Activated CD4-positive, alpha-beta T cell treated with anti-CD3 and anti-CD28 coated beads, Interleukin-2, amount 10 ng/mL, durations not matched to agents 24 days and 14 days (primary cell): ENCODE measurements at regions not wholly inside any gene's neighbourhood (a gene's known extent, or its start where the extent isn't known, plus 50 kb on each side); places are given as distances from the start of the nearest gene placed in this dataset.
"Not testable (repeated sequence)": the region's sequence is repeated elsewhere in the genome, so short reads cannot be mapped to it uniquely, and the experiment has no call there.

Source experiments
- DNase-seq: peaks from one replicate; pipeline ENCODE4 v3.0.0; 2022
- H3K27ac Mint-ChIP-seq: one replicate; pipeline ENCODE4 v1.8.0; 2022; ENCODE audit warnings: mild to moderate bottlenecking, mixed read lengths
- H3K27me3 Mint-ChIP-seq: one replicate; pipeline ENCODE4 v1.8.0; 2022; ENCODE audit warnings: mixed read lengths
- H3K36me3 Mint-ChIP-seq: one replicate; pipeline ENCODE4 v1.8.0; 2022; ENCODE audit warnings: low read depth, mild to moderate bottlenecking, mixed read lengths
- H3K4me1 Mint-ChIP-seq: one replicate; pipeline ENCODE4 v1.8.0; 2021; ENCODE audit warnings: mixed read lengths
- H3K4me3 Mint-ChIP-seq: one replicate; pipeline ENCODE4 v1.8.0; 2022; ENCODE audit warnings: mild to moderate bottlenecking, moderate library complexity, mixed read lengths
- H3K9me3 Mint-ChIP-seq: one replicate; pipeline ENCODE4 v1.8.0; 2021; ENCODE audit warnings: mixed read lengths
- intact Hi-C: fragments of 100-400 bp; cut with micrococcal nuclease; formaldehyde crosslinking; loops from one replicate; pipeline ENCODE4 v1.15.1; 2023

DNA sequence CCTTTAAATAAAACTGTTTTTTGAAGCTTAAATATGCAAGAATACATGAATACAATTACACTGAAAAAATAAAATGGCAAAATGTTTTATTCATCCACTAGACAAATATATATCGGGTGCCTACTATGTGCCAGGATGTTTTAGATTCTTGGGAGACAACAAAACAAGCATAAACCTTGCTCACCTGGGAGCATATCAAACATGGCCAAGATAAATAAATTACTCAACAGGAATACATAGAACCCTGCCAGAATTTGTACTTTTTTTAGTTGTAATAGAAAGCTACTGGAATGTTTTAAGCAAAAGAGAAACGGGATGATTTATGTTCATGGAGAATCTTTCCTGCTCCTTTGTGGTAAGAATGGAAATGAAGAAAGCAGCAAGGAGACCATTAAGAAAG is 2358.5 kb upstream of the PCDH20 start:
- H3K4me1 Mint-ChIP-seq, result no peaks in the 10 kb centered on the region
- intact Hi-C loops, result no loop called here
- no peak overlapping the region for H3K4me3 Mint-ChIP-seq
- H3K36me3 Mint-ChIP-seq, result no peaks in the 10 kb centered on the region
- no peak for DNase-seq
- H3K27me3 Mint-ChIP-seq, result no peaks in the 10 kb centered on the region
- peaks cover 4% of the 10 kb centered on the region for H3K9me3 Mint-ChIP-seq
- H3K27ac Mint-ChIP-seq, result no peak overlapping the region

DNA sequence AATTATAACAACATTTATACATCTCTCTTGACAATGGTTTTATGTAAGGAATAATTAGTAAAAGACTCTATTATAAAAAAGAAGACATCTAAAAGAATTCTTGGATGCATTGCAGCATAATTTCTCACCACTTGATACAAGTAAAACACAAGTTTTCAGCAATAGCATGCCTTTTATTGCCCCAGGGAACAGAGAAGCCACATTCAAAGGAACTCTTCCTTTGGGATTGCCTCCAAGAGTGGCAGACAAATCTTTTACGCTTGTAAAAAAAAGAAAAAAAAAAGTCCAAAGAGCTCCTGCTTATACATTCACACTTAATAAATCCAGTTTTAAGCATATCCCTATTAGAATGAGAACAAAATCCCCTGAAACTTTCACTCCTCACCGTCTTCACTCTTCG is 2357.8 kb upstream of the PCDH20 start:
- H3K36me3 Mint-ChIP-seq, result no peaks in the 10 kb centered on the region
- no peak for DNase-seq
- H3K27me3 Mint-ChIP-seq, result no peaks in the 10 kb centered on the region
- no peaks in the 10 kb centered on the region for H3K4me1 Mint-ChIP-seq
- H3K9me3 Mint-ChIP-seq, result peaks cover 4% of the 10 kb centered on the region
- no peak overlapping the region for H3K27ac Mint-ChIP-seq
- no peak overlapping the region for H3K4me3 Mint-ChIP-seq
- intact Hi-C loops, result no loop called here

- H3K27me3 Mint-ChIP-seq, intact Hi-C loops, H3K36me3 Mint-ChIP-seq, H3K4me3 Mint-ChIP-seq, H3K4me1 Mint-ChIP-seq, DNase-seq, H3K9me3 Mint-ChIP-seq, H3K27ac Mint-ChIP-seq: not testable (repeated sequence)
Observed at GRCh38 chr13:63757683-63758082, 2342.0 kb upstream of the PCDH20 start.

GRCh38 chr13:63749857-63750256 is 2334.2 kb upstream of the PCDH20 start:
- DNase-seq, intact Hi-C loops, H3K36me3 Mint-ChIP-seq, H3K27ac Mint-ChIP-seq, H3K4me3 Mint-ChIP-seq, H3K9me3 Mint-ChIP-seq, H3K27me3 Mint-ChIP-seq, H3K4me1 Mint-ChIP-seq: not testable (repeated sequence)

DNA sequence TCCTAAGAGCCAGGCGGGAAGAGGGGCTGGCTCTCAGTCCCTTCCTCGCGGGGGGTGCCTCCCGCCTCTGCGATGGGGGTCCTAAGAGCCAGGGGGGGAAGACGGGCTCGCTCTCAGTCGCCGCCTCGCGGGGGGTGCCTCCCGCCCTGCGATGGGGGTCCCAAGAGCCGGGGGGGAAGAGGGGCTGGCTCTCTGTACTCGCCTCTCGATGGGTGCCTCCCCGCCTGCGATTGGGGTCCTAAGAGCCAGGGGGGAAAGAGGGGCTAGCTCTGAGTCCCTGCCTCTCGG is 2326.1 kb upstream of the PCDH20 start:
- H3K4me3 Mint-ChIP-seq, H3K4me1 Mint-ChIP-seq, intact Hi-C loops, H3K27ac Mint-ChIP-seq, H3K36me3 Mint-ChIP-seq, H3K27me3 Mint-ChIP-seq, H3K9me3 Mint-ChIP-seq, DNase-seq: not testable (repeated sequence)

GRCh38 chr13:63741029-63741813 is 2325.6 kb upstream of the PCDH20 start:
- no peaks in the 10 kb centered on the region for H3K4me1 Mint-ChIP-seq
- H3K4me3 Mint-ChIP-seq, result no peak overlapping the region
- intact Hi-C loops, result no loop called here
- H3K27me3 Mint-ChIP-seq, result no peaks in the 10 kb centered on the region
- peaks cover 11% of the 10 kb centered on the region for H3K9me3 Mint-ChIP-seq
- H3K27ac Mint-ChIP-seq, result no peak overlapping the region
- H3K36me3 Mint-ChIP-seq, result no peaks in the 10 kb centered on the region
- no peak for DNase-seq

GRCh38 chr13:63739112-63739735 is 2323.6 kb upstream of the PCDH20 start:
- intact Hi-C loops, H3K4me3 Mint-ChIP-seq, DNase-seq, H3K36me3 Mint-ChIP-seq, H3K27ac Mint-ChIP-seq, H3K4me1 Mint-ChIP-seq, H3K27me3 Mint-ChIP-seq: not testable (repeated sequence)
- H3K9me3 Mint-ChIP-seq, result peaks cover 11% of the 10 kb centered on the region

- Mint-ChIP-seq H3K36me3 (no peaks in the 10 kb centered on the region), H3K4me3 (no peak overlapping the region), H3K4me1 (no peaks in the 10 kb centered on the region), H3K9me3 (peaks cover 5% of the 10 kb centered on the region), H3K27me3 (no peaks in the 10 kb centered on the region), H3K27ac (no peak overlapping the region)
- DNase-seq, result no peak
- intact Hi-C loops, result no loop called here
Observed at GRCh38 chr13:63737418-63737817, 2321.8 kb upstream of the PCDH20 start.

DNA sequence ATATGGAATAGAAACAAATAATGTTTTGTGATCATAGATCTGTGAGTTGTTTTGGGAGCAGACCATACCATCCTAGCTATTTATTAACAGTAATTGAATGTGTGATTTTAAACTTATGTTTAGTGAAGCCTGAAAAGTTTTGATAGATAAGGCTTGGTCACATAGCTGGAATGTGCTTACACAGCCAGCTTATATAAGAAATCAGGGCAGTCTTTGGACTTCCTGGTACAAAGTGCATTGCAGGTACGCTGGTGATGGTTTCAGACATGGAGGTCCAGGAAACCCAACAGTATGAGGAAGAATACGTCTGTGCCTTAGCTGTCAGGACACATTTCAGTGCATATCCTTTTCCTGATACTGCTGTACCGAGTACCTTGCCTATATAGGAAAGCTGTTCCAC is 2316.2 kb upstream of the PCDH20 start:
- peaks cover 2% of the 10 kb centered on the region for H3K9me3 Mint-ChIP-seq
- no peaks in the 10 kb centered on the region for H3K27me3 Mint-ChIP-seq
- intact Hi-C loops, result no loop called here
- H3K4me1 Mint-ChIP-seq, result no peaks in the 10 kb centered on the region
- no peak for DNase-seq
- H3K27ac Mint-ChIP-seq, result no peak overlapping the region
- no peak overlapping the region for H3K4me3 Mint-ChIP-seq
- H3K36me3 Mint-ChIP-seq, result no peaks in the 10 kb centered on the region

DNA sequence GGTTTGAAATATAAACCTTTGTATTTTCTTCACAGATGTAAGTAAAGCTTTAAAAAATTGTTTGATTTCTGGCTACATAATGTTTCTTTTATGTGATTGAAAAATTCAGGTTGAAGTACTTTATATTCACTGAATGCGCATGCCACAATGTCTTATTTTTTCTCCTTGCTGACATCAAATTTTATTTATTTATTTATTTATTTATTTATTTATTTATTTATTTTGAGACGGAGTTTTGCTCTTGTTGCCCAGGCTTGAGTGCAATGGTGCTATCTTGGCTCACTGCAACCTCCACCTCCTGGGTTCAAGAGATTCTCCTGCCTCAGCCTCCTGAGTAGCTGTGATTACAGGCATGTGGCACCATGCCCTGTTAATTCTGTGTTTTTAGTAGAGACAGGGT is 2296.5 kb upstream of the PCDH20 start:
- H3K9me3 Mint-ChIP-seq, H3K36me3 Mint-ChIP-seq, H3K27ac Mint-ChIP-seq, intact Hi-C loops, H3K4me1 Mint-ChIP-seq, DNase-seq, H3K27me3 Mint-ChIP-seq, H3K4me3 Mint-ChIP-seq: not testable (repeated sequence)

DNA sequence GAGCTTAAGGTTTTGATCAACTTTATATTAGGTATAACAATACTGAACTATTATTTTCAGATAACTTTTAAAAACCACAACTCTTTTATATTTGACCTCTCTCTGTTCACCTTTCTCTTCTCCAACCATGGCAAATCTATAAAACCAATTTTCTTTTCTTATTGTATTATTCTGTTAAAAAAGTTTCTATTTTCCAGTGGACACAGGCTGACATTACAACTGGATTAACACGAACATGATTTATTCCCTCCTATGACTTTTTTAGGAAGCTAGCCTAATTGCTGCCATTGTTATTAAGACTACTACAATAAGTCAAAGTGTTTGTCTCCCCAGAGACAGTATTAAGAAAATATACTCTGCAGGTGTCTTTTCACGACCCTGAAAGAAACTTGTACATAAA is 2291.1 kb upstream of the PCDH20 start:
- no peak for DNase-seq
- H3K4me3 Mint-ChIP-seq, result no peak overlapping the region
- no peaks in the 10 kb centered on the region for H3K4me1 Mint-ChIP-seq
- intact Hi-C loops, result no loop called here
- no peaks in the 10 kb centered on the region for H3K27me3 Mint-ChIP-seq
- H3K27ac Mint-ChIP-seq, result no peak overlapping the region
- H3K36me3 Mint-ChIP-seq, result no peaks in the 10 kb centered on the region
- H3K9me3 Mint-ChIP-seq, result no peaks in the 10 kb centered on the region

DNA sequence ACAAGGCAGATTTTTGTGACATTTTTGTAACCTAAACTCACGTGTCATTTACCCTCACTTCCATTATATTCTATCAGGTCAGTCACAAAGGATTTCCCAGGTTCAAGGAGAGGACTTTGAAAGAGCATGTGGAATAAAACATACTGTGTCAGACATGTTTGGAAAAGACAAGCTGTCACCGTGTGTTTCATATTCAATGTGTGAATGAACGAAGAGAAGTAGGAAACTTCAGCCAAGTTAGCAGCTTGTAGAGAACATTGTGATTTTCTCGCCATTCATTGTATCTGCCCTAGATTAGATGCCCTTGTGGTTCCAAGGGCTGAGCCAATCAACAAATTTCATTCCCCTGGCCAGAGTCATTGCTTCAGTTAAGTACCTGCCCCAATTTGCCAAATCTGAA is 2288.9 kb upstream of the PCDH20 start:
- H3K36me3 Mint-ChIP-seq, result no peaks in the 10 kb centered on the region
- peaks cover 3% of the 10 kb centered on the region for H3K9me3 Mint-ChIP-seq
- no peak overlapping the region for H3K4me3 Mint-ChIP-seq
- no peak overlapping the region for H3K27ac Mint-ChIP-seq
- no peaks in the 10 kb centered on the region for H3K27me3 Mint-ChIP-seq
- no peaks in the 10 kb centered on the region for H3K4me1 Mint-ChIP-seq
- intact Hi-C loops, result no loop called here
- no peak for DNase-seq

GRCh38 chr13:63700350-63700749 is 2284.7 kb upstream of the PCDH20 start:
- no peaks in the 10 kb centered on the region for H3K27me3 Mint-ChIP-seq
- no peak for DNase-seq
- intact Hi-C loops, result no loop called here
- H3K4me3 Mint-ChIP-seq, result no peak overlapping the region
- H3K36me3 Mint-ChIP-seq, result no peaks in the 10 kb centered on the region
- no peak overlapping the region for H3K27ac Mint-ChIP-seq
- peaks cover 3% of the 10 kb centered on the region for H3K9me3 Mint-ChIP-seq
- no peaks in the 10 kb centered on the region for H3K4me1 Mint-ChIP-seq

DNA sequence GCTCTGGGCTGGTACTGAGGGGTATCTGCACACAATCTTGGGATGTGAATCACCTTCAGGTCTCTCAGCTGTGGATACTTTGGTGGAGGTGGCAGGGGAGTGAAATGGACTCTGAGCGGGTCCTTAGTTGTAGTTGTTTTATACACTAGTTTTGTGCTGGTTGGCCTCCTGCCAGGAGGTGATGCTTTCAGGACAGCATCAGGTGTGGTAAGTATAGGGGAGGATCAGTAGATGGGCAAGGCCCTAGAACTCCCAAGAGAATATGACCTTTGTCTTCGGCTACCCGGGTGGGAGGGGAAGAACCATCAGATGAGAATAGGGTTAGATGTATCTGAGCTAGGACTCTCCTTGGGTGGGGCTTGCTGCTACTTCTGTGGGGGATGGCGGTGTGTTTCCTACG is 2284.3 kb upstream of the PCDH20 start:
- Mint-ChIP-seq H3K4me1 (no peaks in the 10 kb centered on the region), H3K9me3 (peaks cover 3% of the 10 kb centered on the region), H3K36me3 (no peaks in the 10 kb centered on the region), H3K27ac (no peak overlapping the region), H3K27me3 (no peaks in the 10 kb centered on the region), H3K4me3 (no peak overlapping the region)
- intact Hi-C loops, result no loop called here
- no peak for DNase-seq

- intact Hi-C loops, result no loop called here
- peaks cover 3% of the 10 kb centered on the region for H3K9me3 Mint-ChIP-seq
- DNase-seq, result no peak
- H3K27me3 Mint-ChIP-seq, result no peaks in the 10 kb centered on the region
- no peaks in the 10 kb centered on the region for H3K4me1 Mint-ChIP-seq
- H3K27ac Mint-ChIP-seq, result no peak overlapping the region
- H3K4me3 Mint-ChIP-seq, result no peak overlapping the region
- H3K36me3 Mint-ChIP-seq, result no peaks in the 10 kb centered on the region
Observed at GRCh38 chr13:63696055-63696454, 2280.4 kb upstream of the PCDH20 start.
